GM19463 (cell line): ENCODE measurements at regions not wholly inside any gene's neighbourhood (a gene's known extent, or its start where the extent isn't known, plus 50 kb on each side); places are given as distances from the start of the nearest gene placed in this dataset.
A peak's percentile ranks its signal among the peaks of the same experiment; 100 is the strongest.

Experiments used
- ATAC-seq: cut with Tn5 transposase; IDR thresholded peaks from one replicate; pipeline ENCODE4 v1.9.1; 2021; ENCODE audit warnings: mild to moderate bottlenecking, moderate library complexity; ENCODE audit not compliant: unreplicated experiment

- ATAC-seq: no peak
These were observed 137.5 kb downstream of the TMCO5A start for GRCh38 chr15:38072007-38072347.

GRCh38 chr15:38072348-38073177, 138.1 kb downstream of the TMCO5A start:
- peak; percentile 52 for ATAC-seq

- ATAC-seq: no peak
These were observed 138.9 kb downstream of the TMCO5A start for GRCh38 chr15:38073178-38073946.

GRCh38 chr15:38074029-38074428, 139.6 kb downstream of the TMCO5A start:
- no peak for ATAC-seq

GRCh38 chr15:38075466-38075865, 141.0 kb downstream of the TMCO5A start:
- ATAC-seq: no peak

GRCh38 chr15:38076786-38077185, 142.3 kb downstream of the TMCO5A start:
- no peak for ATAC-seq

- no peak for ATAC-seq
These were observed 144.8 kb downstream of the TMCO5A start for GRCh38 chr15:38079236-38079635.

- ATAC-seq: no peak
These were observed 146.3 kb downstream of the TMCO5A start for GRCh38 chr15:38080651-38081275.

GRCh38 chr15:38084289-38084688, 149.8 kb downstream of the TMCO5A start:
- peak; percentile 75 for ATAC-seq

- ATAC-seq: peak; percentile 71
These were observed 150.7 kb downstream of the TMCO5A start for GRCh38 chr15:38085114-38085513.

GRCh38 chr15:38085931-38086568, 151.6 kb downstream of the TMCO5A start:
- peak; percentile 46 for ATAC-seq

- ATAC-seq: no peak
These were observed 152.2 kb downstream of the TMCO5A start for GRCh38 chr15:38086611-38087010.

GRCh38 chr15:38088971-38089370, 154.5 kb downstream of the TMCO5A start:
- ATAC-seq: no peak

- no peak for ATAC-seq
These were observed 155.8 kb downstream of the TMCO5A start for GRCh38 chr15:38090223-38090622.

GRCh38 chr15:38090678-38091077, 156.2 kb downstream of the TMCO5A start:
- no peak for ATAC-seq

- ATAC-seq: no peak
These were observed 156.7 kb downstream of the TMCO5A start for GRCh38 chr15:38091078-38091645.

GRCh38 chr15:38093931-38094330, 158.7 kb upstream of the SPRED1 start:
- ATAC-seq: no peak

- no peak for ATAC-seq
These were observed 149.7 kb upstream of the SPRED1 start for GRCh38 chr15:38102972-38103371.

- no peak for ATAC-seq
These were observed 149.1 kb upstream of the SPRED1 start for GRCh38 chr15:38103564-38103963.

- peak; percentile 60 for ATAC-seq
These were observed 141.6 kb upstream of the SPRED1 start for GRCh38 chr15:38111070-38111469.

GRCh38 chr15:38112406-38112805, 140.2 kb upstream of the SPRED1 start:
- ATAC-seq: no peak
